ENCODE measurements at regions not wholly inside any gene's neighbourhood (a gene's known extent, or its start where the extent isn't known, plus 50 kb on each side); places are given as distances from the start of the nearest gene placed in this dataset.

DNA sequence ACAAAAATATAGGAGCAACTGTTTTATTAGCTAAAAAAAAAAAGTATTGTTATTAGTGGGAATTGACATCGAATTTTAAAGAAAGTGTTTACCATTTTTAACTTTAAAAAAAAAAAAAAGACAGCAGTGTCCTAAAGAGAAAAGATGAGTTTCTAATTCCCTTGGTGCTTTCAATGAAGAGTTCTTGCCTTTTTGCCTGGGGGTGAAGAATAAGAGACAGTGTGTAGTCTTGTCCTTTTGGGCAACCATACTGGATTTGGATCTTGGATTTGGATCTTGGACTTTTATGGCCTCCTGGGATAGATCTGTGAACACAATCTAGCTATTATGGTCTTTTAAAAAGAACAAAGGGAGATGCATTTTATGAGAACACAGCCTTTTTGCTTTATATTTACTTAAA lies 60.2 kb upstream of the GLS start:
- Histone ChIP-seq H3K4me3 (ENCODE audit: low read length) (no peak overlapping the region), H3K9me3 (ENCODE audit: low read length) (no peaks in the 10 kb centered on the region), H4K20me1 (ENCODE audit: low read length) (no peaks in the 10 kb centered on the region), H3F3A (ENCODE audit: low read length, unreplicated experiment) (no peaks in the 10 kb centered on the region), H3K79me2 (ENCODE audit: low read length) (no peaks in the 10 kb centered on the region), H3K9me2 (replicated peaks; ENCODE audit: low read length) (no peaks in the 10 kb centered on the region), H3K27me3 (ENCODE audit: low read length) (no peaks in the 10 kb centered on the region), H3K9ac (ENCODE audit: low read length) (no peak overlapping the region), H3K4me1 (ENCODE audit: insufficient read depth, low read length) (no peaks in the 10 kb centered on the region), H3K36me3 (ENCODE audit: low read depth, low read length) (no peaks in the 10 kb centered on the region), H3K4me2 (ENCODE audit: low read length) (no peak overlapping the region), H3K27ac (ENCODE audit: low read length) (no peak overlapping the region), H2AFZ (ENCODE audit: low read length) (no peak overlapping the region)
- no peak for TF ChIP-seq EZH2 (IDR thresholded peaks at IDR 0.05; ENCODE audit: low read length, unreplicated experiment)
- no TSS peak for BruUV-seq (replicated peaks)
- ChIA-PET POLR2A (ENCODE audit: unreplicated experiment) (no interaction called here), CTCF (interaction anchor here (0.7 kb wide), 1 partner anchor 995 kb away, joined by 4 read pairs; no protein-coding TSS in a partner anchor)
- intact Hi-C loops (cut with micrococcal nuclease): no loop called here
- no peak for DNase-seq
- ATAC-seq: no peak

GRCh38 chr2:190822043-190822442 lies 58.6 kb upstream of the GLS start:
- Histone ChIP-seq H4K20me1 (ENCODE audit: low read length) (no peaks in the 10 kb centered on the region), H3K27ac (ENCODE audit: low read length) (no peak overlapping the region), H3K4me1 (ENCODE audit: insufficient read depth, low read length) (no peaks in the 10 kb centered on the region), H3K4me2 (ENCODE audit: low read length) (no peak overlapping the region), H3F3A (ENCODE audit: low read length, unreplicated experiment) (no peaks in the 10 kb centered on the region), H3K4me3 (ENCODE audit: low read length) (no peak overlapping the region), H3K9ac (ENCODE audit: low read length) (no peak overlapping the region), H3K79me2 (ENCODE audit: low read length) (no peaks in the 10 kb centered on the region), H2AFZ (ENCODE audit: low read length) (no peak overlapping the region), H3K9me3 (ENCODE audit: low read length) (no peaks in the 10 kb centered on the region), H3K27me3 (ENCODE audit: low read length) (no peaks in the 10 kb centered on the region), H3K36me3 (ENCODE audit: low read depth, low read length) (no peaks in the 10 kb centered on the region), H3K9me2 (replicated peaks; ENCODE audit: low read length) (no peaks in the 10 kb centered on the region)
- peak; percentile 35; the same call in 1 of the 2 replicates for ATAC-seq
- intact Hi-C loops (cut with micrococcal nuclease): no loop called here
- TF ChIP-seq EZH2 (IDR thresholded peaks at IDR 0.05; ENCODE audit: low read length, unreplicated experiment): no peak
- TF ChIP-seq, protein P1, sequence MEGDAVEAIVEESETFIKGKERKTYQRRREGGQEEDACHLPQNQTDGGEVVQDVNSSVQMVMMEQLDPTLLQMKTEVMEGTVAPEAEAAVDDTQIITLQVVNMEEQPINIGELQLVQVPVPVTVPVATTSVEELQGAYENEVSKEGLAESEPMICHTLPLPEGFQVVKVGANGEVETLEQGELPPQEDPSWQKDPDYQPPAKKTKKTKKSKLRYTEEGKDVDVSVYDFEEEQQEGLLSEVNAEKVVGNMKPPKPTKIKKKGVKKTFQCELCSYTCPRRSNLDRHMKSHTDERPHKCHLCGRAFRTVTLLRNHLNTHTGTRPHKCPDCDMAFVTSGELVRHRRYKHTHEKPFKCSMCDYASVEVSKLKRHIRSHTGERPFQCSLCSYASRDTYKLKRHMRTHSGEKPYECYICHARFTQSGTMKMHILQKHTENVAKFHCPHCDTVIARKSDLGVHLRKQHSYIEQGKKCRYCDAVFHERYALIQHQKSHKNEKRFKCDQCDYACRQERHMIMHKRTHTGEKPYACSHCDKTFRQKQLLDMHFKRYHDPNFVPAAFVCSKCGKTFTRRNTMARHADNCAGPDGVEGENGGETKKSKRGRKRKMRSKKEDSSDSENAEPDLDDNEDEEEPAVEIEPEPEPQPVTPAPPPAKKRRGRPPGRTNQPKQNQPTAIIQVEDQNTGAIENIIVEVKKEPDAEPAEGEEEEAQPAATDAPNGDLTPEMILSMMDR (conservative IDR thresholded peaks at IDR 0.05; ENCODE audit: low read depth, low read length): no peak
- no peak for TF ChIP-seq EZH2phosphoT487 (IDR thresholded peaks at IDR 0.05; ENCODE audit: borderline replicate concordance, low read length)
- no peak for DNase-seq
- POLR2A ChIA-PET (ENCODE audit: unreplicated experiment): no interaction called here
- CTCF ChIA-PET: no interaction called here
- BruUV-seq (replicated peaks): no TSS peak

GRCh38 chr2:190827720-190828119 lies 52.9 kb upstream of the GLS start:
- no TSS peak for BruUV-seq (replicated peaks)
- Histone ChIP-seq H3K4me3 (ENCODE audit: low read length) (no peak overlapping the region), H2AFZ (ENCODE audit: low read length) (no peak overlapping the region), H3K4me2 (ENCODE audit: low read length) (no peak overlapping the region), H3K9me2 (replicated peaks; ENCODE audit: low read length) (no peaks in the 10 kb centered on the region), H3K9me3 (ENCODE audit: low read length) (no peaks in the 10 kb centered on the region), H3K9ac (ENCODE audit: low read length) (no peak overlapping the region), H3K27me3 (ENCODE audit: low read length) (no peaks in the 10 kb centered on the region), H3K27ac (ENCODE audit: low read length) (no peak overlapping the region), H4K20me1 (ENCODE audit: low read length) (no peaks in the 10 kb centered on the region), H3K79me2 (ENCODE audit: low read length) (no peaks in the 10 kb centered on the region), H3K4me1 (ENCODE audit: insufficient read depth, low read length) (no peaks in the 10 kb centered on the region), H3K36me3 (ENCODE audit: low read depth, low read length) (no peaks in the 10 kb centered on the region), H3F3A (ENCODE audit: low read length, unreplicated experiment) (no peaks in the 10 kb centered on the region)
- DNase-seq: no peak
- no peak for ATAC-seq
- POLR2A ChIA-PET (ENCODE audit: unreplicated experiment): no interaction called here
- CTCF ChIA-PET: no interaction called here
- intact Hi-C loops (cut with micrococcal nuclease): no loop called here
- TF ChIP-seq, protein P1 (conservative IDR thresholded peaks at IDR 0.05; ENCODE audit: low read depth, low read length): no peak
- TF ChIP-seq EZH2 (IDR thresholded peaks at IDR 0.05; ENCODE audit: low read length, unreplicated experiment): no peak
- no peak for TF ChIP-seq EZH2phosphoT487 (IDR thresholded peaks at IDR 0.05; ENCODE audit: borderline replicate concordance, low read length)
